Stimulated activated CD8-positive, alpha-beta memory T cell treated with anti-CD3 and anti-CD28 coated beads, Interleukin-4, amount 100 ng/mL, for 48 hours (primary cell): ENCODE measurements at regions not wholly inside any gene's neighbourhood (a gene's known extent, or its start where the extent isn't known, plus 50 kb on each side); places are given as distances from the start of the nearest gene placed in this dataset.

Experiments used
- DNase-seq: peaks from one replicate; pipeline ENCODE4 v3.0.0-alpha.2; 2020

- no peak for DNase-seq
Observed at GRCh38 chr15:38894243-38894948, 329.8 kb upstream of the RASGRP1 start.

- no peak for DNase-seq
Observed at GRCh38 chr15:38895326-38896255, 331.0 kb upstream of the RASGRP1 start.

DNA sequence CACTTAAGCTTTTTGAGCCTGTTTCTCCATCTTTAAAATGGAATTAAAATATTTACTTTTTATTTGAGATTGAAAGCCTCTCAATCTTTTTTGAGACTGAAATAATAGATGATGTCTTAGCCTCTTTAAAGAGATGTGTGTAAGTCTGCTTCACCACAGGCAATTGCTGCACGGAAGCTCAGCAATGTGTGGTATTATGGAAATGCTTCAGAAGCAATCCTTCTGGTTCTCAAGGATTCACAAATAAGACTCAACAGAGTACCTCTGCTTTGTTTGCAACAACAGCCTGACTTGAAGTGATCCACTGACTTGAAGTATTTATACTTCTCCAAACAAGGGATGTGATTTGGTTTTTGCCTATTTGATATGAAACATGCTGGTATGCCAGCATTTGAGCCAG is 332.0 kb upstream of the RASGRP1 start:
- no peak for DNase-seq

- no peak for DNase-seq
Observed at GRCh38 chr15:38897551-38897950, 332.9 kb upstream of the RASGRP1 start.

- no peak for DNase-seq
Observed at GRCh38 chr15:38898236-38898635, 333.6 kb upstream of the RASGRP1 start.

DNA sequence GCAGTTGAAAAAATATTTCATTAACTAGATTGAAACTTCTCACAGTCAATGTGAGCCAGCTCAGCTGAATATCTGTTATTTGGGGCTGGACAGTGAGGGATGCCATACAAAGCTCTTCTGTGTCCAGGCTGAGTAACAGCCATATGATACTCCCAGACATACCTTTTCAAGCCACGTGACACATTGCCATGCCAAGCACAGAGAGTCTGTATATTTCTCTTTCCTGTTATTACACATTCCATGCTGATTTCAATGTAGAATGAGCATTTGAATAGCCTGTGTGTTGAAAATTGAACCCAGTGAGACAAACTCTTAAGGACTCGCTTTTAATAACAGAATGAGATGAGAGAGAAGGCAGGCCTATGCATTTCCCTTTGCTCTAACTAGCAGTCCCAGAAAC is 334.7 kb upstream of the RASGRP1 start:
- DNase-seq = no peak

DNA sequence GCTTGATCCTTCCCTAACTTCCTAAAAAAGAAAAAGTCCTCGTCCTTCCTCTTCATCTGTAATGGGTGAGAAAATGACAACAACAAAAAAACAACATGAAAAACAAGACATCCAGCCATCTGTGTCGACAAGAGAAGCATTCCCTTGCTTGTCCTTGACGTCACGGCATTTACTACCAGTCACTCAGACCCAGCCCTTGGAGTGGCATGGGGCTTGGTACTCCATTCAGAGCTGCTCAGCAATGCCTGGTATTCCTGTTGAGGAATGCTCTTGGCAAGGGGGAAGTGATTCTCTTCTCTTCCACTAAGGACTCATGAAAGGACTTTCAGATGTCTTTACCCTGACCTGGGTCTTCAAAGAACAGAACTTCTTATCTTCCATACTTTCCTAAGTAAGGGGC is 339.7 kb upstream of the RASGRP1 start:
- DNase-seq = no peak

- no peak for DNase-seq
Observed at GRCh38 chr15:38905632-38906031, 341.0 kb upstream of the RASGRP1 start.

- DNase-seq = no peak
Observed at GRCh38 chr15:38920966-38921365, 356.4 kb upstream of the RASGRP1 start.

- DNase-seq = no peak
Observed at GRCh38 chr15:38921471-38921870, 356.9 kb upstream of the RASGRP1 start.

- no peak for DNase-seq
Observed at GRCh38 chr15:38928431-38928830, 363.8 kb upstream of the RASGRP1 start.

DNA sequence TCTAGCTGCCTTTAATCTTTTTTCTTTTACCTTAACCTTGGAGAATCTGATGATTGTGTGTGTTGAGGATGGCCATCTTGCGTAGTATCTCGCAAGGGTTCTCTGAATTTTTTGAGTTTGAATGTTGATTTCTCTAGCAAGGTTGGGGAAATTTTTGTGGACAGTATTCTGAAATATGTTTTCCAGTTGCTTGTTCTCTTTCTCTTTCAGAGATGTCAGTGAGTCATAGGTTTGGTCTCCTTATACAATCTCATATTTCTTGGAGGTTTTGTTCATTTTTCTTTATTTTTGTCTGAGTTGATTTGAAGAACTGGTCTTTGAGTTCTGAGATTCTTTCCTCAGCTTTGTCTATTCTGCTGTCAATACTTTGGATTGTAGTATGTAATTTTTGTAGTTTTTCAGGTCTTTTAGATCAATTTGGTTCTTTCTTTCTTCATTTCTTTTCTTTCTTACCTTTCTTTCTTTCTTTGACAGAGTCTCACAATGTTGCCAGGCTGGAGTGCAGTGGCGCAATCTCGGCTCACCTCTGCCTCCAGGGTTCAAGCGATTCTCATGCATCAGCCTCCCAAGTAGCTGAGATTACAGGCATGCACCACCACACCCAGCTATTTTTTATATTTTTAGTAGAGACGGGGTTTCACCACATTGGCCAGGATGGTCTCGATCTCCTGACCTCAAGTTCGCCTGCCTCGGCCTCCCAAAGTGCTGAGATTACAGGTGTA is 366.4 kb upstream of the RASGRP1 start:
- no peak for DNase-seq

DNA sequence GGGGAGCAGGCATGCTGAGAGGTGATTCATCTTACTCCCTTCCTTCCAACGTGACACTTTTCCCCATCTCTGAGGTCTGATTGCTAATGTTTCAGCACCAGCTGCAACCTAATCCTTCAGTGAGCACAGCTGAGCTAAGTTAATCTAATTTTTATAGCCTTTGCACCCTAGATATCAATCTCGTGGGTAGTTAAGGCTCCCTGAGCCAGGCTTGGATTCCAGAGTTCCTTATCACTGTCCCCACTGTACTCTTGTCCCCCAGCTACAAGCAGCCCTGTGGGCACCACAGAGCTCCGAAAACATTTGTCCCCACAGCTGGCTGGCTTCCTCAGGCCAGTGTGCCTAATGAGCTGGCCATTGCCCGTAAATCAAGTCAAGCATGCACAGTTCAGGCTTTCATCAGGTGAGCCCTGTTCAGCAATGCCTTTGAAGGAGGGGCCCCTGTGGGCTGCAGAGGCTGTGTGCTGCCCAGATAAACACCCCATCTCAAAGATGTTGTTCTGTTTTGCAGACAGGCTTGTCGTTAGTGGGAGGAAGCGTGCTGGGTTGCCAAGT is 376.9 kb upstream of the RASGRP1 start:
- DNase-seq = no peak

DNA sequence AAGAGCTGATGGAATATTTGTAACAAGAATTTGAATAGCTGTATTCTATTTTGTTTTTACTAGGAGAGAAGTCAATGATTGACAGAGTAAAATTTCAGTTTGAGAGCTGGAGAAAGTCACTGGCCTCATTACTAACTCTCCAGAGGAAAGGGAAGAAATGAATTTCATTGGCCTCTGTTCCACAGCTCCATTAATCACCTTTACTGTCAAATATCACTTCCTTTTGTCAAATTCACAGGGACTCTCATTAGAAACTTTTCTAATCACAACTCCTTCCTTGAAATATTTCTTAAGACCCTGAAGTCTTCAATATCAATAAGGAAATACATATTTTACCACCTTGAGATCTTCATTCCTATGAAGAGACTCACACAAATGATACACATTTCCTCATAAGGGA is 379.9 kb upstream of the RASGRP1 start:
- DNase-seq = no peak

GRCh38 chr15:38945551-38946298 is 381.1 kb upstream of the RASGRP1 start:
- no peak for DNase-seq

- no peak for DNase-seq
Observed at GRCh38 chr15:38954090-38954489, 389.5 kb upstream of the RASGRP1 start.

- DNase-seq = no peak
Observed at GRCh38 chr15:38961456-38961855, 396.8 kb upstream of the RASGRP1 start.

DNA sequence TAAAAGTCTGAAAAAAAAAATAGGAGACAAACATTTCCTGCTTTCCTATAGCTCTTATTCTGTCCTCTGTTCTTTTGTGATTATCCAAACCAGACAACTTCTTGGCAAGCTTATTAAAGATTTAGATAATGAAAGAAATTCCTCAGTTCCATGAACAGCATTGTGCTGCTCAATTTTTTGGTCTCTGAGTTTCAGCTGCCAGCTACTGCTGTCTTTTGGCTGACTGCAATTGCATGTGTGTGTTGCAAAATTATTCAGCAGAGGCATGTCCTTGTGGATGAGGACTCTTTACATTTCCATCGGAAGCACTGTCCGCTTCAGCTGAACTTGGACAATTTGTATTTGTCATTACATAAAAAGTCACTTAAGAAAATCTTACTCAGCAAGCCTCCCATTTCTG is 397.3 kb upstream of the RASGRP1 start:
- DNase-seq = no peak

DNA sequence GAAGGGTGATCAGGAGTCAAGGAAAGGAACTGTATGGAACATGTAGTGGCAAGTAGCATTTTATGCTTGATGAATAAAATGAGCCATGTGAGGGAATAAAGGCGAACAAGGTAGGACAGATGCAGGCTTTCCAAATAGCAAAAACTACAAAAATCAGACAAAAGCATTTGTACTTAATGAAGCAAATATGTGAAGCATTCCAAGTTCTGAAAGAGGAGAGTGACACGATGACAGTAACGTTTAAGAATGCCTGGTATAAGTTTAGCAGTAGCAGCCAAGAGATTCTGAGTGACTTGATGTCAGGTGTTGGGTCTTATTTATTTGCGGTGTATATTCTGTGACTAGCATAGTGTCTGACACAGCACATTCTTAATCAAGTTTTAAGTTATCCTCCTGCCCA is 408.2 kb upstream of the RASGRP1 start:
- DNase-seq = no peak

DNA sequence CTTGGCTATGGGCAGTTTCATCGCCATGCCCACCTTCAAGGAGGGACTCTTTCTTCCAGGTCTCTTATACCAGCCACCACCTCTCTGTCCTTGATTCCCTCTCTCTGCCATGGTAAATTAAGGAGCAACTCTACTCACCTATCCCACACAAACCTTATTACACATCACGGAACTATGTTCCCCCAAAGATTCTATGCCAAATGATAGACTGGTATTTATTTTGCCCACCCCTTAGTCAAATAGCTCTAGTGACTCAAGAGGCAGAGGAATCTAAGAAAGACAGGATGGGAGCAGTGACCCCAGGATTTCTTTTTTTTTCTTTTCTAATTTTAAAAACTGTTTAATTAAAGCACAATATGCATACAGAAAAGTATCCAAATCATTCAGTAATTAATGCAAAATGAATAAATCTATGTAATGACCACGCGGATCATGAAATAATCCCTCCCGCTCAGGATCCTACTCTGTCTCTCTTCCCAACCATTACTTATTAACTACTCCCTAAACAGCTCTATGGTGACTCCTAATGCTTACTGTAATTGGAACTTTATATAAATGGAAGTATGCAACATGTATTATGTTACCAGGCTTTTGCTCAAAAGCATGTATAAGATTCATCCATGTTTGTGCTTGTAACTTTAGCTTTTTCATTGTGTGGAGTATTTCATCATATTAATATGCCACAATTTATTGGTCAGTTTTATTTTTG is 410.8 kb upstream of the RASGRP1 start:
- no peak for DNase-seq

DNA sequence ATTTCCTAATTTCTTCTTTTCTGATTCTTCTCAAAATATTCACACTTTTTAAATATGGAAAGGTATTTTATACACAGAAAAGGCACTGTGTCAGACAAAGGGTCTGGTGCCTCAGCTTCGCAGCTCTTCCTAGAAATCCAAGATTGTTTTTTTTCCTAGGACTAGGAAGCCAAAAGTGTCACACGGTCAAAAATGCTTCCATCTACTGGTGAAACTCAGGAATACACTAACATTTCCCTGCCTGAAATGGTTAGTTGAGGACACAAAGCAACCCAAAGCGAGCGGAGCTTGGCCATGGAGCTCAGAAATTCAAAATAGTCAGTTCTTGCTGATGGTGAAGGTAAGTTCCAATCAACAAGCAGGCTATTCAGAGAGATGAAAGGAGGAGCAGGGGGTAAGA is 426.5 kb upstream of the RASGRP1 start:
- no peak for DNase-seq

DNA sequence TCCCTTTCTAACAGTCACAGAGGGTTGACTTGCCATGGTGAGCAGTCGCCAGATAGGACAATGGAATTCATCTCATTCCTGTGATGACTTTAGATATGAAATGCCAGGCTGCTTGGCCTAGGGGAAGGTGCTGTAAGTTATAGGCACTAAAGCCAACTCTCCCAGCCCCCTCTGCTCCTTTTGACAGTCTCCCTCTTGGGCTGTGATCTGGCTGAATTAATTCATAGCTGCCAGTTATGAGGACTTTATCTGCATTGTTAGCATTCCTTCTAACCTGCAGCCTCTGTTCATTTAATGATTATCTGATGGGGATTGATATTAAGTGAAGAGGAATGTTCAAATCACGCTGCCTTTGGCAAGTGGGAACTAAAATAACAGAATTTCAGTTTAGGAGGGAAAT is 427.1 kb upstream of the RASGRP1 start:
- DNase-seq = no peak
